ENCODE measurements at regions not wholly inside any gene's neighbourhood (a gene's known extent, or its start where the extent isn't known, plus 50 kb on each side); places are given as distances from the start of the nearest gene placed in this dataset.
"Not testable (repeated sequence)": the region's sequence is repeated elsewhere in the genome, so short reads cannot be mapped to it uniquely, and the experiment has no call there.

GRCh38 chr12:25855716-25856115, 102.8 kb upstream of the RASSF8 start:
- no peak for FAIRE-seq
- DNase-seq (ENCODE audit: insufficient read length, low spot score): no peak

GRCh38 chr12:25859976-25860375, 98.5 kb upstream of the RASSF8 start:
- no peak for FAIRE-seq
- no peak for DNase-seq (ENCODE audit: insufficient read length, low spot score)

- FAIRE-seq: no peak
- no peak for DNase-seq (ENCODE audit: insufficient read length, low spot score)
These were observed 97.3 kb upstream of the RASSF8 start for GRCh38 chr12:25861226-25861625.

GRCh38 chr12:25864306-25865276, 93.9 kb upstream of the RASSF8 start:
- FAIRE-seq (no peak), DNase-seq (ENCODE audit: insufficient read length, low spot score) (no peak)

GRCh38 chr12:25866586-25867378, 91.7 kb upstream of the RASSF8 start:
- DNase-seq (ENCODE audit: insufficient read length, low spot score): no peak
- no peak for FAIRE-seq

- FAIRE-seq (no peak), DNase-seq (ENCODE audit: insufficient read length, low spot score) (no peak)
These were observed 90.3 kb upstream of the RASSF8 start for GRCh38 chr12:25868193-25868592.

- FAIRE-seq (no peak), DNase-seq (ENCODE audit: insufficient read length, low spot score) (no peak)
These were observed 86.3 kb upstream of the RASSF8 start for GRCh38 chr12:25872137-25872536.

GRCh38 chr12:25875661-25876060, 82.8 kb upstream of the RASSF8 start:
- FAIRE-seq (no peak), DNase-seq (ENCODE audit: insufficient read length, low spot score) (no peak)

GRCh38 chr12:25876383-25877045, 82.0 kb upstream of the RASSF8 start:
- FAIRE-seq: no peak

GRCh38 chr12:25877446-25877845, 81.0 kb upstream of the RASSF8 start:
- no peak for DNase-seq (ENCODE audit: insufficient read length, low spot score)
- FAIRE-seq: no peak

More at GRCh38 chr12:25876383-25877045, 82.0 kb upstream of the RASSF8 start:
- DNase-seq (ENCODE audit: insufficient read length, low spot score): no peak

GRCh38 chr12:25882266-25882665, 76.2 kb upstream of the RASSF8 start:
- DNase-seq (ENCODE audit: insufficient read length, low spot score) (no peak), FAIRE-seq (no peak)

- DNase-seq (ENCODE audit: insufficient read length, low spot score) (no peak), FAIRE-seq (no peak)
These were observed 75.2 kb upstream of the RASSF8 start for GRCh38 chr12:25883026-25883916.

GRCh38 chr12:25884024-25884919, 74.2 kb upstream of the RASSF8 start:
- DNase-seq (ENCODE audit: insufficient read length, low spot score): no peak
- FAIRE-seq: no peak

GRCh38 chr12:25884920-25885234, 73.6 kb upstream of the RASSF8 start:
- FAIRE-seq (no peak), DNase-seq (ENCODE audit: insufficient read length, low spot score) (no peak)

GRCh38 chr12:25886396-25886795, 72.1 kb upstream of the RASSF8 start:
- FAIRE-seq: no peak

GRCh38 chr12:25887367-25887766, 71.1 kb upstream of the RASSF8 start:
- DNase-seq (ENCODE audit: insufficient read length, low spot score) (no peak), FAIRE-seq (no peak)

More at GRCh38 chr12:25886396-25886795, 72.1 kb upstream of the RASSF8 start:
- no peak for DNase-seq (ENCODE audit: insufficient read length, low spot score)

GRCh38 chr12:25889185-25889584, 69.3 kb upstream of the RASSF8 start:
- DNase-seq (ENCODE audit: insufficient read length, low spot score) (no peak), FAIRE-seq (no peak)

- FAIRE-seq: not testable (repeated sequence)
These were observed 67.4 kb upstream of the RASSF8 start for GRCh38 chr12:25891095-25891494.

GRCh38 chr12:25894759-25895158, 63.7 kb upstream of the RASSF8 start:
- DNase-seq (ENCODE audit: insufficient read length, low spot score) (no peak), FAIRE-seq (no peak)

More at GRCh38 chr12:25891095-25891494, 67.4 kb upstream of the RASSF8 start:
- not testable (repeated sequence) for DNase-seq (ENCODE audit: insufficient read length, low spot score)
